GM19455 (cell line): ENCODE measurements at regions not wholly inside any gene's neighbourhood (a gene's known extent, or its start where the extent isn't known, plus 50 kb on each side); places are given as distances from the start of the nearest gene placed in this dataset.

Source experiments
- ATAC-seq: cut with Tn5 transposase; IDR thresholded peaks from one replicate; pipeline ENCODE4 v1.9.1; 2021; ENCODE audit not compliant: unreplicated experiment

DNA sequence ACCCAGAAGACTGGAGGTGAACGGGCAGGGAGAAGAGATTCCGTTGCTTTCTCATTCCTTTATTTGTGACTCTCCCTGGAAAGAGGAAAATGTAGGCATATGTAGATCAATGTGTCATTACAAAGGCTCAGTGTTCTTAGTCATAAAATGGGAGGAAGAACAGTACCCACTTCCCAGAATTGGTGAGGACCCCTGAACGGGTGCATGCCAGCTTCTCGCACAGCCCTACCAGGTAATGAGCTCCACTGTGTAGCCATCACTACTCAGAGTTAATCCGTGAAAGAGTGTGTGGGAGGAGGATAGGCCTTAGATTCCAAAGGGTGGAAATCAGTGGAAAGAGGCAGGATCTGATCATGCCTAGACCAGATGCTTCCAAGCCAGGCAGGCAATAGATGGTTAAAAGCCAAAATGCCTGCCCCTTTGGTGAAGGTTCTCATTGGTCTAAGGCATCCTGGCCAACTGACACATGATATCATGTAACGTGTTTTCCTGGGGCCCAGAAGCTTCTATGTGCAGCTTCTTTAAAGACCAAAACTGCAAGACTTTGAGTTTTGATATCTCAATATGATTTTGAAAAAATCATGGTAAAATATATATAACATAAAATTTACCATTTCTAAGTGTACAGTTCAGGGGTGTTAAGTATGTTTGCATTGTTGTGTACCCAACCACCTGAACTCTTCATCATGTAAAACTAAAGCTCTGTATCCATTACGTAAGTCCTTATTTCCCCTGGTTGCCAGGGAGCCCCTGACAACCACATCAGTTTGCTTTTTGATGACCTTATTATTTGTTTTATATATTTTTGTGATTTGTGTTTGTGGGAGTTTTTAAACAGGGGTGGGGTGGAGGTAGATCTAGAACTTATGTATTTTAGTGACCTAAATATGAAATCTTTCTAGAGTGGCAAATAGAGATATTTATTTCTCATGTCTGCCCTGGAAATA, 402.2 kb upstream of the CFAP20DC start:
- ATAC-seq: no peak

DNA sequence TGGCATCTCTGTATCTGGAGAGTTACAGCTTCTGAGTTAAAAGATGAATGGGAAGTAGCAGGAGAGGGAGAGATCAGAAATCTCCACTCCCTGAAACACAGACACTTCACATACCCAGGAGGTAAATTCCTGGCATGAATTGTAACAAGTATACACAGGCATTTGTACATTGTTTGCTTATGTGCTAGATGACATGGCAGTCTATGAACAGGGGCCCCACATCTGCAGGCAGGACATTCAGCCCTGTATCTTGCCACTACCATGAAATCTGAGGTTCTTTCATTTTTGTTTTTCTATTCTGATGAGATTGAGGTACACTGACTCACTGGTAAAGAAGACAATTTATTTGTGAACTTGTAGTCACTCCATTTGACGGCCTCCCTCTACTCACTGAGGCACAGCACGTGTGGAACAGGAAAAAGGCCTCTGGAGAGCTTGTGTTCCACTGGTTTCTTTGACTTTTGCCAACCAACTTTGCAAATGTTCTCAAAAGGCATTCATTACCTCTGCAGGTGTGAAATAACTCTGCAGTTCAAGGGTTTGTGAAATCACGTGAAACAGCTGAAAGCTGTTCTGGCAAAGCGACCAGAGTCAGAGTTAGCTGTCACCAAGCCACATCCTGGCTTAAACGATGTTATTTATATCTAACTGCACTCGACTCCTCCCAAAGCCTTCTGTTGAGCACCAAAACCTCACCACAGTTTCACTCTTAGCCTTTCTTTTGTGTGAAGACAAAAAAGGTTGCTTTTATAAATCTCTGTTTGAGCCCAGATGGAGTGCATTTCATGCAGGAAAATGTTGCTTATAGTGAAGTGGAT, 401.3 kb upstream of the CFAP20DC start:
- ATAC-seq: peak; percentile 93

DNA sequence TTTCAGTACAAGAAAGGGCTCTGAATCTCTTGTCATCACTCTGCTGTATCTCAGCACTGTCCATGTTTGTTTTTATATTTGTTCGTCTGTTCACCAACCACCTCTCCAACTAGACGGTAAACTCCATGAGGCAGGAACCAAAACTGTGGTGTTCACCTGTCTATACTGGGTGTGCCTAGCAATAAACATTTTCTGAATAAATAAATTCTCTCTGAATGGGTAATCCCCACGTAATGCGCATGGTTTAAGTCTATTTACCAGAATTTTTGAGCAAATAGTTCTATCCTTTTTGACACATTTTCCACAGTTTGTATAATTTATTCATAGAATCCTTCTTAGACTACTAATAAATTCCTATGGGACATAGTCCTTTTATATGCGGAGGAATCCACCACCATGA, 400.6 kb upstream of the CFAP20DC start:
- ATAC-seq: no peak

DNA sequence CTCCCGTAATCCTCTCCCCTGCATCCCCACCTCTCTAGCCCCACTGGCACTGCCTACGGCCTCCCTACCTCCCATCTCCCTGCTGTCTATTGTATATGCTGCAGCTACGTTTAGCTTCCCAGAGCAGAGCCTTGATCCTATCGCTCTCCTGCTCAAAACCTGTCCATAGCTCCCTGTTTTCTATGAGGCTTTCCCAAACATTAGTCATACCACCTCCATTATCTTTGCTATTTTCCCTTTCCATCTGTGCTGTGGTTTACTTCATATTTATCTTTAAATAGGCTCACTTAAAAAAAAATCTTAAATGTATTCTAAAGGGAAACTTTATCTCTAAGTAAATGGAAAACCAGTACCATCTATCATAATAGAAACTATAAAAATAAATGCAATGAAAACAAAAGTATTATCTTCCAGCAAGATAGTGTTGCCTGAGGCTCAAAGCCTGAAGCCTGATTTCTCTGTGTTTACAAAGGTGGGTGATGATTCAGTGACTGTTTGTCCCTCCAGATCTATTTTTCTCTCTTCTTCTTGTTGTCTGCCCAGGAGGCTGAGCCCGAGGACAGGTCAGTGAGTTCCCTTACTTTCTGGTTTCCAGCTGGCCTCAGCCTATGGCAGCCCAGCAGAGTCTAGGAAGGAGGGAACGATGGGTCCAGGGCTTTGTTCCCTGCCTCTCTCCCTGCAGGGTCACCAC, 397.1 kb upstream of the CFAP20DC start:
- no peak for ATAC-seq

DNA sequence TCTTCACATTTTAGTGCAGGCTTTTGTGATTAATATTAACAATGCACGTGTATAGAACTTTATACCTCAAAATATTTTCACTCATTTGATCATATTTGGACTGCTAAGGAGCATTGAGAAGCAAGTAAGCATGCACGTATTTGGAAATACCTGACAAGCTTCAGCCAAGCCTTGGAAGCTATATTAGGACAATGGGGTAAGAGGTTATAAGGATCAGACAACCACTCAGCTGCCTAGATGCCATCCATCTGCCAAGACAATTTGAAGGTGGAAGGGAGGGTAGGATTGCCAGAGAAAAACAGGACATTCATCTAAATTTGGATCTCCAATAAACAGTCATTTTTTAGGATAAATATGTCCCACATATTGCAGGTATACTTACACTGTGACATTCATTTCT, 394.9 kb upstream of the CFAP20DC start:
- no peak for ATAC-seq

DNA sequence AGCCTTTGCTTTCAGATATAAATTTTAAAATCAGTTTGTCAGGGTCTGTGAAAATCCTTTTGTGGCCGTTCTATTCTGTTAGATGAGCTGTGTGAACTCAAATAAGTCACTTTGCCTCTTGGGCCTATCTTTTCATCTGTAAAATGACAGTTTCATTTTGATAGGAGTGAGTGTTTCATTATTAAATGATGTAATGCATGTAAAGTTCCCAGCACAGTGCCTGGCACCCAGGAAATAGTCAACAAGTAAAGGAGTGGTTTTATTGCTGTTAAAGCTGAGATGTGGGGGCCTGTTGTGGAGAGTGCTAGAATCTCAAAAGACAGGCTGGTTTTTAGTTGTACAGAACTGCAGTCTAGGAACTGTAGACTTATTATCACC, 394.5 kb upstream of the CFAP20DC start:
- ATAC-seq: no peak

DNA sequence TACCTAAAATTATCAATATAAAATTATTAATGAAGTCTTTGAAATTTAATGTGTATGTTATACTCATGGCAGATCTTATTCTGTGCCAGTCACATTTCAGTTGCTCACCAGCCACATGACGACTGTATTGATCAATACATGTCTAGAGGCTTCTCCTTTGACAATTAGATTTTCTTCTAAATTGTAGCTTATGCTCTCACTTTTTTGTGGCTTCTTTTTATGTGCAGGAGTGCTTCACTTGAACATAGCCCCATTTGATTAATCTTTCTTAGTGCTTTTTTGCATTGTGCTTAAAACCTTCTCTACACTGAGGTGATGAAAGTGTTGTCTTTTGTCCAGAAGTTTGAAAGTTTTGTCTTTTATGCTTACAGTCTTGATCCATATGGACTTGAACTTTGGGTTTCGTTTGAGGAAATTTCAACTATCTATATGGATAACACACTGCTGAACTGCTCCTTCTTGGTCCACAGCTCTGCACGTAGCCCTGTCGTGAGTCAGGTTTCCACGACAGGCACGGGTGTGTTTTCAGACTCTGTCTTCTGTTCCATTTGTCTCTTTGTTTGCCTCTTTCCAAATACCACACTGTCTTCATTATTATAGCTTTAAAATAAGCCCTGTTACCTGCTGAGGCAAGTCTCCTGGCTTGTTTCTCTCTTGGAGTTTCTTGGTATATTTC, 393.9 kb upstream of the CFAP20DC start:
- ATAC-seq: no peak

DNA sequence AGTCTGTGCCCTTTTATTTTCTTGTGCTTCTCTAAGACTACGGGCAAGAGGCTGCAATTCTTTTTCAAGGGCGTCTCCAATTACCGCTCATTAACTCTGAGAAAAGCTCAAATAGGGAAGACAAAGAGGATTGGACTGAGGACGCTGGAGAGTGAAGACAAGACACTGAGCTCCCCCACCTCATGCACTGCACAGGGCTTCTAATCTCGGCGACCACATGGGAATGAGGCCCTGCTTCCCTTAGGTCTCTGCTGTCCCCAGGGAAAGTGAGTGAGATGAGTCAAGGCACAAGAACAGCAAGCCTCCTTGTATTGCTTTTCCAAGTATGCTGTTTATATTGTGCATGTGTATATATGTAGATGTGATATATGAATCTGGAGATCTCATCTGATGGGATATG, 392.2 kb upstream of the CFAP20DC start:
- no peak for ATAC-seq

DNA sequence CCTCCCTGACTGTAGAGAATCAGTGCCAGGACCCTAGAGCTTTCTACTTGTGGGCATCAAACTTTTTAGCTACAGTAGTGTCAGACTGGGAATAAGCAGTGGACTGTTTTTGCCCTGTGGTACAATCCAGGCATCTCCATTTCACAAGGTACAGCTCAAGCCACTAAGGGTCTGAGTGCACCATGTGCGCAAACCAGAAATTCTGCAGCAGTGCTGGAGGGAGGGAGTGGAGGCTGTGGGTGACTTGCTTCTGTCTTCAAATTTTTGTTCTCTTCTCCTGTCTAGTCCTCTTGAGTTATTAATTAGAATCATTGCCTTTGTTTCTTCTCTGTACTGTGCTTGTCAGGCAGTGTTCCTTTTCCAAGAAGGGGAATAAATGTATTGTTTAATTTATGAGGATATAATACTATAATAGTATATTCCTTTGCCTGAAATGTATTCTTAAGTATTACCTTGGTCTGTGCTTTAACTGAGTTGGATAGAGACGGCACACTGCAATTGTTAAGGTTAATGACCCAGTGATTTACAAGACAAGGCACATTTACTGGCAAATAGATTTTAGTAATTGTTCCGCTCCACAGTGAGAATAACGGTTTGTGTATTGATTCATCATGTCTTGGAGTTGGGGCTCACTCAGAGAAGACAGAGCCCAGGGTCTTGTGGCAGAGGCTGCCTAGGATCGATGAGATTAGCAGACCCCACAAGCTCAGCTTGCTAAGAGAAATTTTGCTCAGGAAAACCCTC, 390.6 kb upstream of the CFAP20DC start:
- ATAC-seq: no peak

DNA sequence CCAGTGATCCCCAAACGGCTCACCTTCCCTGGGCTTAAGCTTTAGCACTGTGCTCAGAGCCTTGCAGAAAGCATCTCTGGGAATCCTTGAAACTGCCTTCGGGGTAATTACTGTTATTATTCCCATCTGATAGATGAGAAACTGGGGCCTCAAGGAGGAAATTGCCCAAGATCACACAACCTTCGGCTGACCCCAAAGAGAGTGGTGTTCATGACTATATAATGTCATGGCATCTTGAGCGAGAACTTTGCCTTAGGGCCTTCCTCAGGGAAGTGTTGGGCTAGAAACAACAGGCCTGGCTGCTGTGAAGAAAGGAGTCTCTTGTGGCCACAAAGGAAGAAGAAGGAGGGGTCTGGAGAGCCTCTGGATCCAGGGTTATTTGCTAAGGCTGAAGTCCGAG, 388.7 kb upstream of the CFAP20DC start:
- no peak for ATAC-seq

DNA sequence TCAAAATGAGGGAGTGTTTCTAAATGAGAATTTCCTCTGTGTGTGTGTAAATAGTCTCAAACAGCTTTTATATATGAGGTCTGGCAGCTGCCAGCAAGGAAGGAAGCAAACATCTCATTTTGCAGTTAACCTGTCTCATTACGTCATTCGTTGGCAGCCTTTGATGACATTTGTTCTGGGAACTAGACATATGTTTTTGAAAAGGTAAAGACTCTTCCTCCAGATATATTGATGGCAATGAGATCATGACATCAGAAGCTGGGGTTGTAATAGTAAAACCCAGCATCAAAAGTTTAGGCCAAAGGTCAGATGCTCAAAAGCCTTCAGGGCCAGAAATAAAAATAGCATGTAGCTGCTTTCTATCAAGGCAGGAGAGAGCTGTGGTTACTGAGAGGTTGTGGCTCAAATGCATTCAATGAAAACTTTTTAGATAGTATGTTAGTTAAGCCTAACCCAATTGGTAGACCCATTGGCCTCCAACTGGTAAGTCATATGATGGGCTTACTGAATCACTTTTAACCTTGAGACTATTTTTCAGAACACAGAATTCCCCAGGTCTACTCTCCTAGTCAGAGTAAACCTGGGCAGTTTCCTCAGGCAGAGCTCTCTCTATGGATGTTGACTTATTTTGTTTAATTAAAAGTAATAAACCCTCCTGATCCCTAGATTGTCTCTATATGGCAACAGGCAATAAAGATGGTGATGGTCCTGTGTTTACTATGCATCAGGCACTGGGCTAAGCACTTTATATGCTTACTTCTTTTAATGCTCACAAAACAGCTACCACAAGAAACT, 386.5 kb upstream of the CFAP20DC start:
- no peak for ATAC-seq

DNA sequence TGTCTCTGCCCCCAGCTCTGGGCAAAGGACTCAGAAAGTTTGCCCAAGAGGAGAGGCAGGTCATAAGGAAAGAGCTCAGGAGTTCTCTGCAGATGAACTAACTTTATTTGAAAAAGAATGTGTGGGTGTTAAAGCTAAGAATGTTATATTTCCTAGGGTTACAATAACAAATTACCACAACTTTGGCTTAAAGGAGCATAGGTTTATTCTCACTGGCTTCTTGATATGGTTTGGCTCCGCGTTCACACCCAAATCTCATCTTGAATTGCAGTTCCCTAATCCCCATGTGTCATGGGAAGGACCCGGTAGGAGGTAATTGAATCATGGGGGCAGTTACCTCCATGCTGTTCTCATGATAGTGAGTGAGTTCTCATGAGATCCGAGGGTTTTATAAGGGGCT, 383.7 kb upstream of the CFAP20DC start:
- ATAC-seq: no peak

DNA sequence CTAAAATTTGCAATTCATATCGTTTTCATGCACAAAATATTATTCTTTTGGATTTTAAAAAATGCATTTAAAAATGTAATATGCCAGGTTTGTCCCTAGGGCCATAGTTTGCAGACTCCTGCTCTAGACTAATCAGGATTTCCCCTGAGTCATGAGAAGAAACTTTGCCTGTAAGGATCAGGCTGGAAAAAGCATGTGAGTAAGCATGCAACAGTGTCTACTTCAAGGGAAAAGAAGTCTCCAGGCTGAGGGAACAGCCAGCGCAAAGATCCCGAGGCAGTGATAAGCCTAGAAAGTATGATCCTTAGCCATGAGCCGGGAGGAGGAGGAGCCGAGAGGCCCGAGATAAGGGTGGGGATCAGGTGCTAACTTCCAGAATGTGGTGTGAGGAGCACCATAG, 382.8 kb upstream of the CFAP20DC start:
- no peak for ATAC-seq

DNA sequence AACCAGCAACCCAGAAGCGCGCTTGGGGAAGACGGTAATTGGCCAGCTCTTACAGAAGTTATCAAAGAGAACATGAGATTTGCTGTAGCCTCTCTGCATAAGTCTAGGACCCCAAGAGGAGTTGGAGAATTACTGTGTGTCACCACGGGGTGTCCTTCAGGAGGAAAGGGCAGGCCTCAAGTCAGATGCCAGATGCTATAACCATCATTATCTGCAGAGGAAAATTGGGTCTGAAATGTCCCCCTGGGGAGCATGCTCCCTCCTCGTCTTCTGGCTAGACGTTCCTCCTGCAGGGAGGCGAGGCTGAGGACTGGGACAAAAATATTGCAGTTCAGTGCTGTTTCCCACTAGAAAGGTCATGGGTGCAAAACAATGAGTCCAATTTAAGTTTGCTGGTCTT, 380.5 kb upstream of the CFAP20DC start:
- ATAC-seq: no peak

DNA sequence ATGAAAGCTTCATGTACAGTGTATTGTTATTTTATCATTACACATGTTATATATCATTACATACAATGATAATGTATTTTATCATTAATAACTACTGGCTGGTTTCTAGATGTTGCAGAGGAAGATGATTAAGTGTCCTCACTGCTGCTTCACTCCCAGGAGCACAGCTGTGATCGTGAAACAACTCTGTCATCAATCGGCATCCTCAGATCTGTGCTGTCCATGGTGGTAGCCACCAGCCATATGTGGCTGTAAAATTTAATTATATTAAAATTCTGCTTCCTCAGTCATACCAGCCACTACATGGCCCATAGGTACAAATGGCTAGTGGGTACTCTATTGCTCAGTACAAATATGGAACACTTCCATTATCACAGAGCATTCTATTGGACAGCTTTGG, 379.4 kb upstream of the CFAP20DC start:
- ATAC-seq: no peak

DNA sequence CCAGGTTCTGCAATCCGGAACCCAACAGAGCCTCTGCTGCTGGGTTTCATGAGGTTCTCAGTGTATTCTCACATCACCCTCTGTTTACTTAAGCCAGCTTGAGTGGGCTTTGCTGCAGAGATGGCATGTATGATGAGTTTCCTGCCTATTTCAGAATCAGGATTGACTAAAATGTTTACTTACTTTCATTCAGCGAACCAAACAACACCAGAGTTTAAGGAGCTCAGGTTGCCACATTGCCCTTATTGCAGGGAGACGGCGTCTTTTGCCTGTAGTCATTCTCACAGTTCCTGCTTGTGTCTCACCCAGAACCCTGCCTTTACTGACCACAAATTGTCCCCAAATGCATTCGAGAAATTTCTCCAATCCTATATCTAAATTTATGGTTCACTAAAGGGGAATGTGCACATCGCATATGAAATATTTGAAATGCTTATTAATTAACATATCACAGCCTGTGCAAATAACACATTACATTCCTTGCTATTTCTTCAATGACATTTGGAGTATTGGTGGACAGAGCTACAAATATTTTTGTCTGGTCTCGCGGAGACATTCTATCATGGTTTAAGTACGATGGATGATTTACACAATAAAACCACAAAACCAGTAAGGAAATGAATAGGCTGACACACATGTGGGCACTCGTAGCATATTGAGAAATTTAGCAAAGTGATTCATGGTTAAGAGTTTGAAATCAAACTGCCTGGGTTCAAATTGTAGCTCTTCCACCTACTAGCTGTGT, 377.2 kb upstream of the CFAP20DC start:
- ATAC-seq: no peak

DNA sequence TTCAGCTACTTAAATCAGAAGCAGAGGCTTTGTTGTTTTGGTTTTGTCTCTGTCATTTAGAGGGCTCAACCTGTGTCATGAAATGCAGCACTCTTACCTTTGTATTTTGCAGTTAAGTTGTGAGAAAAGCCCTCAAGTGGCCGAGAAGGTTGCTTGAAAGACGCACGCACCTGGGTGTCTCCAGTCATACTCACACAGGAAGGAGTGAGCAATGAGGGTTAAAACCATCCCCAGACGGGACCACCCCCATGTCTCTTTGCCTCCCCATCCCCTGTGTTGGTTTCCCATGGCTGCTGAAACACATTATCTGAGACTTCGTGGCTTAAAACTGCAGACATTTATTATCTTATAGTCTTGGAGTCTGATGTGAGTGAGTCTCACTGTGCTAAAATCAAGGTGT, 376.1 kb upstream of the CFAP20DC start:
- ATAC-seq: no peak

DNA sequence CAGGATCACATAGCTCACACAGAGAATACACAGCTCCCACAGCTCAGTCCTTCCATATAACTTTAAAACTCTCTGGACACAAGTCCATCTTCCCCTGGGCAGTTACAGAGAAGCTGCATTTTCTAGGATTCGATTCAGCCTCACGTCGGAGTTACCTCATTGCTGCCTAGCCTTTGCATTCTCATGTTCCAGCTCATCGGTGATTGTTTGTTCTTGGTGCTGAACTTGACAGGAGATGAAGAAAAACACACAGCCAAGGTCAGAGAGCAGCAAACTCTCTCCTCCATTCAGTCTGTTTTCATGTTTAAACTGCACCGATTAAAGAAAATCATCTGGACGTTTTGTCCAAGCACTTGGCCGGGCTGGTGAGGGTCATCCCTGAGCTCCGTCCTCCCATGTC, 375.5 kb upstream of the CFAP20DC start:
- no peak for ATAC-seq
